Glutamatergic neuron (in vitro differentiated cells): ENCODE measurements at regions not wholly inside any gene's neighbourhood (a gene's known extent, or its start where the extent isn't known, plus 50 kb on each side); places are given as distances from the start of the nearest gene placed in this dataset.

Experiments used
- DNase-seq: peaks from one replicate; pipeline ENCODE4 v3.0.0; 2022
- H3K27ac Mint-ChIP-seq: one replicate; pipeline ENCODE4 v1.8.0; 2020; ENCODE audit warnings: mild to moderate bottlenecking, mixed read lengths, inconsistent platforms; ENCODE audit not compliant: unreplicated experiment
- H3K27me3 Mint-ChIP-seq: one replicate; pipeline ENCODE4 v1.8.0; 2020; ENCODE audit warnings: mild to moderate bottlenecking, moderate library complexity, mixed read lengths, inconsistent platforms; ENCODE audit not compliant: unreplicated experiment
- H3K36me3 Mint-ChIP-seq: one replicate; pipeline ENCODE4 v1.8.0; 2020; ENCODE audit warnings: mild to moderate bottlenecking, mixed read lengths, inconsistent platforms; ENCODE audit not compliant: unreplicated experiment
- H3K4me1 Mint-ChIP-seq: one replicate; pipeline ENCODE4 v1.8.0; 2020; ENCODE audit warnings: mild to moderate bottlenecking, low read depth, mixed read lengths, inconsistent platforms; ENCODE audit not compliant: unreplicated experiment
- H3K4me3 Mint-ChIP-seq: one replicate; pipeline ENCODE4 v1.8.0; 2020; ENCODE audit warnings: mild to moderate bottlenecking, mixed read lengths, inconsistent platforms; ENCODE audit not compliant: unreplicated experiment
- H3K9me3 Mint-ChIP-seq: one replicate; pipeline ENCODE4 v1.8.0; 2020; ENCODE audit warnings: mild to moderate bottlenecking, moderate library complexity, mixed read lengths, inconsistent platforms; ENCODE audit not compliant: unreplicated experiment
- CTCF ChIP-seq: fragments of 200-600 bp; sonication (generic); IDR thresholded peaks from one replicate; pipeline ENCODE4 v1.5.0; 2021; ENCODE audit not compliant: partially characterized antibody, unreplicated experiment

DNA sequence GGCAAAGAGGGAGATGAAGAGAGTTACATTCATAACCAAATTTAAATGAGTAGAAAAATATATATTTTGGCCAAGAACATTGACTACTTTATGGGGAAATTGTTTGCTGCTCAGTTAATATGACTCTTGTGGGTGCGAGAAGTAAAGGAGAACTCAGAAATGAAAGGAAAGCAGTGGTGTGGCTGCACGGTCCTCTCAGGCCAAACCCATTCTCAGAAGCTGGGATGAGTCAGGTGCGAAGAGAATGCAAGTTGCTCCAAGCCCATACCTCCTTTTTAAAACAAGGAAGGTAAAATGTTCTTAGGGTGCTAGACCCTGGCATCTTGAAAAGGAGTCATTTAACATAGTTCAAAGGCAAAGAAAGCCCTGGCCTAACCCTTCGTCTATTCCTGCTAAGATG lies 258.6 kb downstream of the RAD51AP2 start:
- no peak for DNase-seq
- no peak overlapping the region for H3K4me3 Mint-ChIP-seq
- peaks cover 4% of the 10 kb centered on the region for H3K4me1 Mint-ChIP-seq
- peaks cover 3% of the 10 kb centered on the region for H3K27me3 Mint-ChIP-seq
- no peak overlapping the region for H3K27ac Mint-ChIP-seq
- TF ChIP-seq CTCF = no peak
- no peaks in the 10 kb centered on the region for H3K9me3 Mint-ChIP-seq
- no peaks in the 10 kb centered on the region for H3K36me3 Mint-ChIP-seq

DNA sequence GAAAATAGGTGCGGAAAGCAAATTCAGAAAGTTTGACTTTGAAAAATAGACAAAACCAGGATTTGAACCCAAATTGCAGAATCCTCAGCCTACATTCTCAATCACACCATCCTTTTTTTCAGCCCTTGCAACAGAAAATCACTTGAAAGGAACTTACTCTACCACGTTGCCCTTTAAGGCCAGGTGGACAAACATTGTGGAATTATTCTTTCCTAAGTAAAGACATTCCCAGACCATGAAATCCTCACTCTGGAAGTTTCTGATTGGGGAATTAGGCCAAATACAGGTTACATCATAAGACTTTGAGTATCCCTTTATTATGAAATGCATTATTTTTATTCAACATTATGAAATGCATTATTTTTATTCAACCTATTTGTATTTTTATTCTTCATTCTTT lies 259.4 kb downstream of the RAD51AP2 start:
- H3K27ac Mint-ChIP-seq = no peak overlapping the region
- peaks cover 4% of the 10 kb centered on the region for H3K4me1 Mint-ChIP-seq
- TF ChIP-seq CTCF = no peak
- no peaks in the 10 kb centered on the region for H3K9me3 Mint-ChIP-seq
- peaks cover 3% of the 10 kb centered on the region for H3K27me3 Mint-ChIP-seq
- H3K4me3 Mint-ChIP-seq = no peak overlapping the region
- H3K36me3 Mint-ChIP-seq = no peaks in the 10 kb centered on the region
- no peak for DNase-seq

DNA sequence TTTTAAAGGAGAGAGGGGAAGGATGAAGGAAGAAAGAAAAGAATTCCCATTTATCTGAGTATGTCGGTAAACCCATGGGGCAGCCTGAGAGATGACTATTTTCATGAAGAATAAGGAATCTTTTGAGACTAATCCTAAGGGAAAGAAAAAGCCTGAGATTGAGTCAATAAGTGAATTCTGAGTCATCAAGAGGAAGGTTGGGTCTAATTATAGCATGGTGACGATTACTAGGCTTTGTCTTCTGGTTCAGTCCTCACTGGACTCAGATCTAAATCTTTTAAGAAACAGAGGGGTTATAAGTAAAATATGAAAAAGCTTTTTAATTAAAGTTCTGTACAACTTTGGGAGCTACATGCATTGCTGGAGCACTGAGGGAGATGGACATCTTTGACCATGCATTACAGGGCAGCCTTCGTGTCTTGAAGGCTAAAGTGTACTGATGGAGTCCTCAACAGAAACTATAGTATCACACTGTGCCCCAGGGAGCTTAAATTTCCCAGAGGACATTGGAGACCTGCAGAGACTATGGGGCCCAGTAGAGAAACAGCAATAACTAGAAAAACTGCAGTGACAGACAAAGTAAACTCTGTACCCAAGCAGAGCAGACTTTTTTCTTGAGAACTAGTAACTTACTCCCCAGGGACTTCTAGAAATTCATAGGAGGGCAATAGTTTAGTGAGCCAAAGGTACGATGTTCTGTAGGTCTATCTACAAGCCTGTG lies 260.9 kb downstream of the RAD51AP2 start:
- Mint-ChIP-seq H3K4me3 (no peak overlapping the region), H3K9me3 (no peaks in the 10 kb centered on the region), H3K36me3 (no peaks in the 10 kb centered on the region), H3K4me1 (no peaks in the 10 kb centered on the region), H3K27ac (no peak overlapping the region), H3K27me3 (no peaks in the 10 kb centered on the region)
- TF ChIP-seq CTCF = no peak
- DNase-seq = no peak

DNA sequence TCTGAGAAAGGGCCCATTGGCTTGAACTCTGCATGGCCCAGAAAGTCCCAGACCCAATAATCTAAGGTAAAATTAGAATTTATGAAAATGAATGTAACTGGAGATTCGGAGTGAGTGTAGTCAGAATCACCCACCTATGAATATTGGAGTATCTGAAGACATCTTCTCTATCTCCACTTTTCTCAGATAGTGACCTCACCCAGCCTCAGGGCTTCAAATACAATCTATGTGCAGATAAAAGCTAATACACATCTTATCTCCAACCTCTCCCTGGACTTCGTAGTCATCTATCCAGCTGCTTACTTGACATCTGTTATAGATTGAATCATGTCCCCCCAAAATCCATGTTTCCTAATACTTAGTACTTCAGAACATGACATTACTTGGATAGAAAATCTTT lies 263.2 kb downstream of the RAD51AP2 start:
- no peaks in the 10 kb centered on the region for H3K9me3 Mint-ChIP-seq
- H3K36me3 Mint-ChIP-seq = no peaks in the 10 kb centered on the region
- H3K4me3 Mint-ChIP-seq = no peak overlapping the region
- TF ChIP-seq CTCF = no peak
- DNase-seq = no peak
- no peaks in the 10 kb centered on the region for H3K4me1 Mint-ChIP-seq
- no peak overlapping the region for H3K27ac Mint-ChIP-seq
- no peaks in the 10 kb centered on the region for H3K27me3 Mint-ChIP-seq

DNA sequence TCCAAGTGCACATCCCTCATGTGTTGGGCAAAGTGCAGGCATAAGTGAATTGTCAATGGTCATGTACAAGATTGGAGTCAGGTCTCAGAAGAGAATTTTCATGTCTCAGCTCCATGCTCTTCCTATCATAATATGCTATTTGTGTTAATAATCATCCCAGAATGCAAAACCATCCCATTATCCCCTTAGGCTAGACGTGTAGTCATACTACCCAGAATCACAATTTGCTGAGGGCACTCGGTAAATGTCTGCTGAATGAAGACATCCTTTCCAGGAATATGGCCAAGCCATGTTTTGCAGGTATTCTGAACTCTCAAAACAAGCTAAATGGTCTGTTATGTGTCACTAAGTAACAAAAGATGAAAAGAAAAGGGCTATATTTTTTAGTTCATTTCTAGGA lies 263.8 kb downstream of the RAD51AP2 start:
- no peaks in the 10 kb centered on the region for H3K4me1 Mint-ChIP-seq
- no peak for DNase-seq
- H3K36me3 Mint-ChIP-seq = no peaks in the 10 kb centered on the region
- H3K27me3 Mint-ChIP-seq = no peaks in the 10 kb centered on the region
- H3K4me3 Mint-ChIP-seq = no peak overlapping the region
- no peak for TF ChIP-seq CTCF
- no peaks in the 10 kb centered on the region for H3K9me3 Mint-ChIP-seq
- no peak overlapping the region for H3K27ac Mint-ChIP-seq
